COR-L47 (cell line): ENCODE measurements at regions not wholly inside any gene's neighbourhood (a gene's known extent, or its start where the extent isn't known, plus 50 kb on each side); places are given as distances from the start of the nearest gene placed in this dataset.
"Not testable (repeated sequence)": the region's sequence is repeated elsewhere in the genome, so short reads cannot be mapped to it uniquely, and the experiment has no call there.

Experiments
- DNase-seq: peaks from one replicate; lab custom pipeline; 2025; lab: John Stamatoyannopoulos, UW

- no peak for DNase-seq
Observed at GRCh38 chr20:48530957-48531356, 296.8 kb downstream of the PREX1 start.

GRCh38 chr20:48528346-48528745 lies 299.5 kb downstream of the PREX1 start:
- no peak for DNase-seq

GRCh38 chr20:48527771-48528170 lies 300.0 kb downstream of the PREX1 start:
- no peak for DNase-seq

- no peak for DNase-seq
Observed at GRCh38 chr20:48526936-48527335, 300.9 kb downstream of the PREX1 start.

- DNase-seq: no peak
Observed at GRCh38 chr20:48525400-48525799, 302.4 kb downstream of the PREX1 start.

- no peak for DNase-seq
Observed at GRCh38 chr20:48524582-48524981, 303.2 kb downstream of the PREX1 start.

GRCh38 chr20:48523191-48523995 lies 304.4 kb downstream of the PREX1 start:
- no peak for DNase-seq

GRCh38 chr20:48521121-48521520 lies 306.7 kb downstream of the PREX1 start:
- no peak for DNase-seq

- not testable (repeated sequence) for DNase-seq
Observed at GRCh38 chr20:48516196-48516595, 311.6 kb downstream of the PREX1 start.

- not testable (repeated sequence) for DNase-seq
Observed at GRCh38 chr20:48514577-48514976, 313.2 kb downstream of the PREX1 start.

GRCh38 chr20:48512539-48512938 lies 315.3 kb downstream of the PREX1 start:
- not testable (repeated sequence) for DNase-seq

GRCh38 chr20:48505066-48505465 lies 322.7 kb downstream of the PREX1 start:
- DNase-seq: not testable (repeated sequence)

- no peak for DNase-seq
Observed at GRCh38 chr20:48503166-48503815, 324.5 kb downstream of the PREX1 start.

GRCh38 chr20:48502758-48503157 lies 325.0 kb downstream of the PREX1 start:
- DNase-seq: no peak

GRCh38 chr20:48502016-48502415 lies 325.8 kb downstream of the PREX1 start:
- no peak for DNase-seq

- DNase-seq: not testable (repeated sequence)
Observed at GRCh38 chr20:48500900-48501299, 326.9 kb downstream of the PREX1 start.

- not testable (repeated sequence) for DNase-seq
Observed at GRCh38 chr20:48498939-48499338, 328.9 kb downstream of the PREX1 start.

GRCh38 chr20:48498125-48498524 lies 329.7 kb downstream of the PREX1 start:
- DNase-seq: not testable (repeated sequence)

- DNase-seq: no peak
Observed at GRCh38 chr20:48493966-48494365, 333.8 kb downstream of the PREX1 start.

GRCh38 chr20:48493331-48493730 lies 334.5 kb downstream of the PREX1 start:
- not testable (repeated sequence) for DNase-seq

GRCh38 chr20:48492715-48493070 lies 335.1 kb downstream of the PREX1 start:
- no peak for DNase-seq

- no peak for DNase-seq
Observed at GRCh38 chr20:48492015-48492714, 335.6 kb downstream of the PREX1 start.
